C4-2B (cell line): ENCODE measurements at regions not wholly inside any gene's neighbourhood (a gene's known extent, or its start where the extent isn't known, plus 50 kb on each side); places are given as distances from the start of the nearest gene placed in this dataset.

Experiments
- CTCF ChIP-seq: fragments of 450-650 bp; conservative IDR thresholded peaks from 2 replicates; pipeline ENCODE4 v1.5.1; 2017; ENCODE audit warnings: mild to moderate bottlenecking
- ZFX ChIP-seq: fragments of 450-650 bp; IDR thresholded peaks from 2 replicates; pipeline ENCODE4 v1.6.1; 2017

GRCh38 chr6:78631976-78632375 is 235.4 kb upstream of the IRAK1BP1 start:
- no peak for TF ChIP-seq CTCF
- no peak for TF ChIP-seq ZFX
